ENCODE measurements at regions not wholly inside any gene's neighbourhood (a gene's known extent, or its start where the extent isn't known, plus 50 kb on each side); places are given as distances from the start of the nearest gene placed in this dataset.

DNA sequence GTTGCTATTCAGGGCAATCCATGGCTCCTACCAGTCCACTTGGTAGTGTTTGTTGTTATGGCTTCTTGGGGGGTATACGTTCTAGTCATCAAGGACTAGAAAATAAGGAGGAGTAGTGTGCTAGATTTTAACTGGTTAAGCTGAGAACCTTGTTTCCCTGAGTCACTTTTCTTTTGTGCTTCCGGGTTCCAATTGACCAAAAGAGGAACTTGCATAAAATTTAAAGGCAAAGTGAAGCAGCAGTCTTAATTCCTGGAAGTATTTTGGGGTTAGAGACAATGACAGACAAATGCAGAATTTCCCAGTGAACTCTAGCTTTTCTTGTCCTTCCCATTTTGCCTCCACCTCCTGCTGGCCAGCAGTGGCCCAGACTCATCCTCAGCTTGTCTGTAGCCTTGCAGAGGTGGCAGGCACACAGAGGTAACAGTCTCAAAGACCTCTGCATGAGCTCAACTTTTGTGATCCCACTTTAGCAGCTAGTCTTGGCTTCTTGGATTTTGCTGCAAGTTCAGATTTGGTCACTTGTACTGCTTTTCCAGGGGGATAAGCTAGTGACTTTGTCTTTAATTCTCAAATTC, 1105.8 kb upstream of the NXPH2 start:
- CTCF ChIA-PET = no interaction called here
- 44% methylated on average over 2 of the region's 2 CpGs for WGBS (ENCODE audit: insufficient coverage)
- no peak overlapping the region for H3K4me3 ChIP-seq (ENCODE audit: control insufficient read depth in 1 of 7, extremely low read depth in 1 of 7, insufficient read depth in 4 of 7, low read depth in 2 of 7, low read length in 6 of 7)

DNA sequence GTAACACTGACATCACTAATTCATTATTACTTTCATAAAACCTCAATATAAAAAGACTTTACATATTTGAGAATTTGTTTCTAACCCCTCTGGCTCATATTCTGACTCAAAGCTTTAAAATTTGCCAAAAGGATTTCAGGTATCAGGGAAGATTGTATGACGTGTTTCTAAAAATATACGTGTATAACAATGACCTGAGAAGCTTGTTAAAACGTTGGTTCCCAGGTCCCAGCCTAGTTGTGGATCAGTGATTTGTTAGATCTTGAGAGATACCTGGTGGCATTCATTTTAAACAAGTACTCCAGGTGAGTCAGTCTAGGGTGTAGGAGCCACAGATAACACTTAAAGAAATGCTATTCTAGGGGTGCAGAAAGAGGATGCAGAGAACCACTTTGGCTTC, 1096.8 kb upstream of the NXPH2 start:
- no peaks in the 10 kb centered on the region for H3K27me3 ChIP-seq (replicated peaks in 2 of 5; ENCODE audit: control insufficient read depth in 4 of 5, insufficient read depth in 5 of 5, low read length in 4 of 5)
- no peak overlapping the region for H3K27ac ChIP-seq (ENCODE audit: insufficient read depth in 1 of 2, low read depth in 1 of 2, low read length in 2 of 2, poor library complexity in 1 of 2, severe bottlenecking in 2 of 2)
- H3K4me3 ChIP-seq (ENCODE audit: control insufficient read depth in 1 of 7, extremely low read depth in 1 of 7, insufficient read depth in 4 of 7, low read depth in 2 of 7, low read length in 6 of 7) = no peak overlapping the region
- H3K9me3 ChIP-seq (ENCODE audit: control extremely low read depth in 1 of 5, control insufficient read depth in 4 of 5, insufficient read depth in 2 of 5, low read depth in 1 of 5, low read length in 4 of 5) = no peaks in the 10 kb centered on the region
- 97% methylated on average over 3 of the region's 3 CpGs for whole genome bisulfite sequencing (ENCODE audit: insufficient coverage)
- CTCF ChIA-PET = no interaction called here
- POLR2A ChIA-PET = no interaction called here
- no peaks in the 10 kb centered on the region for H3K36me3 ChIP-seq (ENCODE audit: control insufficient read depth in 4 of 4, insufficient read depth in 4 of 4, low read length in 3 of 4)
- DNase-seq = no peak
- H3K4me1 ChIP-seq (ENCODE audit: control extremely low read depth in 1 of 4, control insufficient read depth in 4 of 4, insufficient read depth in 4 of 4, low read length in 3 of 4) = peaks cover 0 to 5% (median 0%) of the 10 kb centered on the region in 4 experiments

More for the DNA sequence above, 1105.8 kb upstream of the NXPH2 start:
- Histone ChIP-seq H3K27ac (ENCODE audit: insufficient read depth in 1 of 2, low read depth in 1 of 2, low read length in 2 of 2, poor library complexity in 1 of 2, severe bottlenecking in 2 of 2) (no peak overlapping the region), H3K36me3 (ENCODE audit: control insufficient read depth in 4 of 4, insufficient read depth in 4 of 4, low read length in 3 of 4) (no peaks in the 10 kb centered on the region), H3K27me3 (replicated peaks in 2 of 5; ENCODE audit: control insufficient read depth in 4 of 5, insufficient read depth in 5 of 5, low read length in 4 of 5) (no peaks in the 10 kb centered on the region), H3K9me3 (ENCODE audit: control extremely low read depth in 1 of 5, control insufficient read depth in 4 of 5, insufficient read depth in 2 of 5, low read depth in 1 of 5, low read length in 4 of 5) (peaks cover 0 to under 1% (median 0%) of the 10 kb centered on the region in 5 experiments), H3K4me1 (ENCODE audit: control extremely low read depth in 1 of 4, control insufficient read depth in 4 of 4, insufficient read depth in 4 of 4, low read length in 3 of 4) (peaks cover 0 to 5% (median 0%) of the 10 kb centered on the region in 4 experiments)
- POLR2A ChIA-PET = interaction anchor here (0.5 kb wide), 1 partner anchor 415 kb away, joined by 3 read pairs; no protein-coding TSS in a partner anchor
- peak in 2 of 3 donors; percentile 11 to 54 for DNase-seq

DNA sequence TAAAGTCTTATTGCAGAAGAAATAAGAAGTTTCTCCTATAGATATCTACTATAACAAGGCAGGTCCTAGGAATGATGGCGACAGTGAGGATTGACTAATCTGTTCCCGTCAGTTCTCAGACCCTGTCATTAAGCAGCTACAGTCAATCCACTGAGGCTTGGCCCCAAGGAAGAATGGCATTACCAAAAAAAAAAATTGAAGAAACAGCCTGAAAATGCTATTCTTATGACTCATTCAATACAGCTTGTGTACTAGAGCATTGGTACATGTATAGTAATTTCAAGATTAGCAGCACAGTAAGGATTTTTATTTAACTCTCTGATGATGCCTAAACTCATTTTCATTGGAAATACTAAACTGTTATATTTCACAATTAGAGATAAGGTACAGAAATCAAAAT, 1096.1 kb upstream of the NXPH2 start:
- Histone ChIP-seq H3K27ac (ENCODE audit: insufficient read depth in 1 of 2, low read depth in 1 of 2, low read length in 2 of 2, poor library complexity in 1 of 2, severe bottlenecking in 2 of 2) (no peak overlapping the region), H3K9me3 (ENCODE audit: control extremely low read depth in 1 of 5, control insufficient read depth in 4 of 5, insufficient read depth in 2 of 5, low read depth in 1 of 5, low read length in 4 of 5) (no peaks in the 10 kb centered on the region), H3K4me3 (ENCODE audit: control insufficient read depth in 1 of 7, extremely low read depth in 1 of 7, insufficient read depth in 4 of 7, low read depth in 2 of 7, low read length in 6 of 7) (no peak overlapping the region), H3K27me3 (replicated peaks in 2 of 5; ENCODE audit: control insufficient read depth in 4 of 5, insufficient read depth in 5 of 5, low read length in 4 of 5) (no peaks in the 10 kb centered on the region), H3K36me3 (ENCODE audit: control insufficient read depth in 4 of 4, insufficient read depth in 4 of 4, low read length in 3 of 4) (no peaks in the 10 kb centered on the region), H3K4me1 (ENCODE audit: control extremely low read depth in 1 of 4, control insufficient read depth in 4 of 4, insufficient read depth in 4 of 4, low read length in 3 of 4) (peaks cover 0 to 5% (median 0%) of the 10 kb centered on the region in 4 experiments)
- CTCF ChIA-PET = no interaction called here
- no peak for DNase-seq
- POLR2A ChIA-PET = no interaction called here
- WGBS (ENCODE audit: insufficient coverage) = 100% methylated on average over 2 of the region's 2 CpGs

DNA sequence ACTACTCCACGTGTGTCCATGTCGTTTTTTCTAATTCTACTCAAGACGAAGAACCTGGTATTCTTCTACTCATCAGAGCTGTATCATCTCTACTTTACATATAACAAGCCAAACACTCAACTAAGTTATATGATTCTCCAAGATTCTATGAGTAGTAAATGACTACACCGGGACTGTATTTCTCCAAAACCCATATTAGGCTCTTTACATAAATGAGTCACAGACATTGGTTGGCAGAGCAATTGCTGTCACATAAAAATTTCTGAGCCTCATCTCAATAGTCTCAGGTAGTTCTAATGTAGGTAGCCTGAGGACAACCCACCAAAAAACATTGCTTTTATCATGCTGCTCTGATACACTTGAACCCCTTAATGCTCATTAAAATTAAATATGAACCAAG, 1092.3 kb upstream of the NXPH2 start:
- DNase-seq = no peak
- H3K27ac ChIP-seq (ENCODE audit: insufficient read depth in 1 of 2, low read depth in 1 of 2, low read length in 2 of 2, poor library complexity in 1 of 2, severe bottlenecking in 2 of 2) = no peak overlapping the region
- ChIA-PET POLR2A (no interaction called here), CTCF (no interaction called here)
- H3K4me3 ChIP-seq (ENCODE audit: control insufficient read depth in 1 of 7, extremely low read depth in 1 of 7, insufficient read depth in 4 of 7, low read depth in 2 of 7, low read length in 6 of 7) = no peak overlapping the region
- H3K36me3 ChIP-seq (ENCODE audit: control insufficient read depth in 4 of 4, insufficient read depth in 4 of 4, low read length in 3 of 4) = no peaks in the 10 kb centered on the region
- peaks cover 0 to 5% (median 0%) of the 10 kb centered on the region in 4 experiments for H3K4me1 ChIP-seq (ENCODE audit: control extremely low read depth in 1 of 4, control insufficient read depth in 4 of 4, insufficient read depth in 4 of 4, low read length in 3 of 4)
- H3K9me3 ChIP-seq (ENCODE audit: control extremely low read depth in 1 of 5, control insufficient read depth in 4 of 5, insufficient read depth in 2 of 5, low read depth in 1 of 5, low read length in 4 of 5) = no peaks in the 10 kb centered on the region
- 95% methylated on average over 3 of the region's 4 CpGs for WGBS (ENCODE audit: insufficient coverage)
- no peaks in the 10 kb centered on the region for H3K27me3 ChIP-seq (replicated peaks in 2 of 5; ENCODE audit: control insufficient read depth in 4 of 5, insufficient read depth in 5 of 5, low read length in 4 of 5)

DNA sequence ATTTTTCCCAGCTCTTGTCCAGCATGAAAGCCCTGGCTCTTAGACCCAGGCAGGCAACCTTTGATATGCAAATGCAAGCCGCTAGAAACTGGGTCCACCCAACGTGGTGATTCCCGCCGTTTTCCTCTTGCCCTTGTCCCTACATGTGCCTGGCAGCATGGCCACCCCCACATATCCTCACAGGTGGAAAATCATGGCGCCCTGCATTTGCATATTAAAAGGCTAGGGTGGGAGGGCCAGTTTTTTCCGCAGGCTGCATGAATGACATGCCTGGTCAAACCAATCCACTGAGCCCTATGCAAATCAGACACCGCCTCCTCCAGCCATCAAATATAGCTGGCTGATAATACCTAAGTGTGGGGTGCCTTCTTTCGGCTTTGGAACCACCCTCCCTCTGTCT, 1091.8 kb upstream of the NXPH2 start:
- no peaks in the 10 kb centered on the region for H3K36me3 ChIP-seq (ENCODE audit: control insufficient read depth in 4 of 4, insufficient read depth in 4 of 4, low read length in 3 of 4)
- 95% methylated on average over 7 of the region's 8 CpGs for WGBS (ENCODE audit: insufficient coverage)
- no peak overlapping the region for H3K4me3 ChIP-seq (ENCODE audit: control insufficient read depth in 1 of 7, extremely low read depth in 1 of 7, insufficient read depth in 4 of 7, low read depth in 2 of 7, low read length in 6 of 7)
- ChIA-PET POLR2A (no interaction called here), CTCF (no interaction called here)
- DNase-seq = no peak
- H3K4me1 ChIP-seq (ENCODE audit: control extremely low read depth in 1 of 4, control insufficient read depth in 4 of 4, insufficient read depth in 4 of 4, low read length in 3 of 4) = peaks cover 0 to 5% (median 0%) of the 10 kb centered on the region in 4 experiments
- H3K9me3 ChIP-seq (ENCODE audit: control extremely low read depth in 1 of 5, control insufficient read depth in 4 of 5, insufficient read depth in 2 of 5, low read depth in 1 of 5, low read length in 4 of 5) = no peaks in the 10 kb centered on the region
- H3K27me3 ChIP-seq (replicated peaks in 2 of 5; ENCODE audit: control insufficient read depth in 4 of 5, insufficient read depth in 5 of 5, low read length in 4 of 5) = no peaks in the 10 kb centered on the region
- H3K27ac ChIP-seq (ENCODE audit: insufficient read depth in 1 of 2, low read depth in 1 of 2, low read length in 2 of 2, poor library complexity in 1 of 2, severe bottlenecking in 2 of 2) = no peak overlapping the region

DNA sequence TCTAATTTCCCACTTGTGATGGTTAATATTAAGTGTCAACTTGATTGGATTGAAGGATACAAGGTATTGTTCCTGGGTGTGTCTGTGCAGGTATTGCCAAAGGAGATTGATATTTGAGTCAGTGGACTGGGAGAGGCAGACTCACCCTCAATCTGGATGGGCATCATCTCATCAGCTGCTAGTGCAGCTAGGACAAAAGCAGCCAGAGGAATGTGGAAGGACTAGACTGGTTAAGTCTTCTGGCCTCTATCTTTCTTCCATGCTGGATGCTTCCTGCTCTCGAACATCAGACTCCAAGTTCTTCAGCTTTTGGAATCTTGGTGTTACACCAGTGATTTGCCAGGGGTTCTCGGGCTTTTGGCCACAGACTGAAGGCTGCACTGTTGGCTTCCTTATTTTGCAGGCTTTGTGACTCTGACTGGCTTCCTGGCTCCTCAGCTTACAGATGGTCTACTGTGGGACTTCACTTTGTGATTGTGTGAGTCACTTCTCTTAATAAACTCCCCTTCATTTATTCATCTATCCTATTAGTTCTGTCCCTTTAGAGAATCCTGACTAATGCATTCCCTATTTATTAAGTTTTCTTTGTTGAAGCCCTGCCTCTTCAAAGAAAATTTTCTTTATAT, 1087.5 kb upstream of the NXPH2 start:
- ChIA-PET CTCF (no interaction called here), POLR2A (interaction anchor here (0.6 kb wide), 1 partner anchor 70 kb away, joined by 3 read pairs; no protein-coding TSS in a partner anchor)
- Histone ChIP-seq H3K4me3 (ENCODE audit: control insufficient read depth in 1 of 7, extremely low read depth in 1 of 7, insufficient read depth in 4 of 7, low read depth in 2 of 7, low read length in 6 of 7) (no peak overlapping the region), H3K9me3 (ENCODE audit: control extremely low read depth in 1 of 5, control insufficient read depth in 4 of 5, insufficient read depth in 2 of 5, low read depth in 1 of 5, low read length in 4 of 5) (peaks cover 0 to 6% (median 0%) of the 10 kb centered on the region in 5 experiments), H3K27me3 (replicated peaks in 2 of 5; ENCODE audit: control insufficient read depth in 4 of 5, insufficient read depth in 5 of 5, low read length in 4 of 5) (no peaks in the 10 kb centered on the region), H3K4me1 (ENCODE audit: control extremely low read depth in 1 of 4, control insufficient read depth in 4 of 4, insufficient read depth in 4 of 4, low read length in 3 of 4) (no peaks in the 10 kb centered on the region), H3K36me3 (ENCODE audit: control insufficient read depth in 4 of 4, insufficient read depth in 4 of 4, low read length in 3 of 4) (no peaks in the 10 kb centered on the region), H3K27ac (ENCODE audit: insufficient read depth in 1 of 2, low read depth in 1 of 2, low read length in 2 of 2, poor library complexity in 1 of 2, severe bottlenecking in 2 of 2) (no peak overlapping the region)
- WGBS (ENCODE audit: insufficient coverage) = 71% methylated on average over 2 of the region's 2 CpGs
- peak in 1 of 3 donors; percentile 31 for DNase-seq

DNA sequence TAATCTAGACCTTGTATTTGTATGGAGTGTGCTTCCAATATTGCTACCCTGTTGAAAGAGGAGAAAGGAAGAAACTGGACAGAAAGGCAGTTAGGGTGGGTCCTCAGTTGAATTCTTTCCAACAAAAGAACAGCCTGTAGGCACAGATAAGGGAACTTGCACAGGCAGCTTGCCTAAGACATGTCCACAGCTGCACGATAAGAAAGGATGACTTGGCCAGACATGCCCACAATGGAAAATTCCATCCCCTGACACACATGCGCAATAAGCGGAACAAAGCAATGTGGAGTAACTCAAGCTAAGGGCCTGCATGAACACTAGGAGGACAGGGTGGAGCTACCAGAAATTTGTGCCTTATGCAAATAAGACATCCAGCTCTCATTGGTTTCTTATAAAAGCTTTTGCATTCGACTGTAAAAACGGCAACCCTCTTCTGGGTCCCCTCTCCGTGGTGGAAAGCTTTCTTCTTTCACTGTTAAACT, 1084.7 kb upstream of the NXPH2 start:
- no peak overlapping the region for H3K4me3 ChIP-seq (ENCODE audit: control insufficient read depth in 1 of 7, extremely low read depth in 1 of 7, insufficient read depth in 4 of 7, low read depth in 2 of 7, low read length in 6 of 7)
- H3K9me3 ChIP-seq (ENCODE audit: control extremely low read depth in 1 of 5, control insufficient read depth in 4 of 5, insufficient read depth in 2 of 5, low read depth in 1 of 5, low read length in 4 of 5) = peaks cover 0 to 6% (median 0%) of the 10 kb centered on the region in 5 experiments
- H3K36me3 ChIP-seq (ENCODE audit: control insufficient read depth in 4 of 4, insufficient read depth in 4 of 4, low read length in 3 of 4) = no peaks in the 10 kb centered on the region
- H3K27ac ChIP-seq (ENCODE audit: insufficient read depth in 1 of 2, low read depth in 1 of 2, low read length in 2 of 2, poor library complexity in 1 of 2, severe bottlenecking in 2 of 2) = no peak overlapping the region
- ChIA-PET CTCF (no interaction called here), POLR2A (no interaction called here)
- DNase-seq = peak in 2 of 3 donors; percentile 9 to 38
- 65% methylated on average over 6 of the region's 6 CpGs for WGBS (ENCODE audit: insufficient coverage)
- no peaks in the 10 kb centered on the region for H3K4me1 ChIP-seq (ENCODE audit: control extremely low read depth in 1 of 4, control insufficient read depth in 4 of 4, insufficient read depth in 4 of 4, low read length in 3 of 4)
- H3K27me3 ChIP-seq (replicated peaks in 2 of 5; ENCODE audit: control insufficient read depth in 4 of 5, insufficient read depth in 5 of 5, low read length in 4 of 5) = no peaks in the 10 kb centered on the region
